K562 (cell line): ENCODE measurements at regions not wholly inside any gene's neighbourhood (a gene's known extent, or its start where the extent isn't known, plus 50 kb on each side); places are given as distances from the start of the nearest gene placed in this dataset.

Experiments
- ATAC-seq: fragments of 200-7000 bp; cut with Tn5 transposase; 3 replicates; pipeline ENCODE4 v1.9.1; 2020; ENCODE audit warnings: moderate library complexity
- BruUV-seq: library from RNA; stranded (reverse); fragments of 400-500 nt; replicated peaks from 2 replicates; lab custom pipeline; 2021; lab: Mats Ljungman, UMichigan
- CTCF ChIA-PET: fragments of 300-600 bp; formaldehyde crosslinking; extraction: SDS; loops from one replicate; lab custom pipeline; 2021; ENCODE audit warnings: low intra/inter-chr PET ratio; lab: Yijun Ruan, JAX
- POLR2A ChIA-PET: fragments of 300-600, 350-650 bp; sonication (Branson Sonifier 250); formaldehyde crosslinking; extraction: SDS; loops from one replicate; lab custom pipeline; 2021; ENCODE audit warnings: antibody characterized with exemption, inconsistent platforms; lab: Yijun Ruan, JAX
- DNase-seq, 4 experiments: peaks; one replicate each; pipeline versions ENCODE4 v3.0.0 to v3.0.0-alpha.2; 2011 to 2018; ENCODE audit warnings: low spot score in 3 of 4, mixed read lengths in 3 of 4; ENCODE audit errors: extremely low read depth in 1 of 4
- FAIRE-seq: peaks from 2 replicates; lab custom pipeline; 2011; peaks lifted over from hg19 to GRCh38; lab: Jason Lieb, UNC
- H2AFZ ChIP-seq: 2 replicates; pipeline ENCODE4 v1.6.0; 2011; ENCODE audit warnings: low read depth, low read length, control low read depth, inconsistent platforms
- H3K27ac ChIP-seq: fragments of 200-600 bp; 3 replicates; pipeline ENCODE4 v1.8.0; 2011; ENCODE audit warnings: low read depth, mild to moderate bottlenecking, control low read depth, inconsistent platforms, low read length, moderate library complexity, mixed read lengths; ENCODE audit errors: extremely low read depth
- H3K27me3 ChIP-seq, 2 experiments: fragments of 300-600 bp in 1 of 2; 2 replicates in 1 of 2; 3 replicates in 1 of 2; pipeline versions ENCODE4 v1.6.0 to v1.8.0; 2011; ENCODE audit warnings: inconsistent platforms in 2 of 2, low read length in 2 of 2, mild to moderate bottlenecking in 1 of 2, mixed read lengths in 1 of 2, moderate library complexity in 1 of 2; ENCODE audit not compliant: control insufficient read depth in 2 of 2, insufficient read depth in 2 of 2
- H3K36me3 ChIP-seq: fragments of 300-600 bp; 3 replicates; pipeline ENCODE4 v1.8.0; 2011; ENCODE audit warnings: mild to moderate bottlenecking, low read length, inconsistent platforms; ENCODE audit not compliant: control insufficient read depth, insufficient read depth
- H3K4me1 ChIP-seq, 2 experiments: fragments of 200-600 bp in 1 of 2; replicated peaks in 1 of 2; 2 replicates in 1 of 2; 3 replicates in 1 of 2; pipeline versions ENCODE4 v1.5.1 to v1.8.0; 2011; ENCODE audit warnings: inconsistent platforms in 2 of 2, low read length in 2 of 2, mild to moderate bottlenecking in 1 of 2, mixed read lengths in 1 of 2, moderate library complexity in 1 of 2; ENCODE audit not compliant: control insufficient read depth in 2 of 2, insufficient read depth in 2 of 2
- H3K4me2 ChIP-seq: 2 replicates; pipeline ENCODE4 v1.6.1; 2011; ENCODE audit warnings: low read length, control low read depth, inconsistent platforms, mixed read lengths; ENCODE audit not compliant: insufficient read depth
- H3K4me3 ChIP-seq: fragments of 200-600 bp; sonication (generic), shearing (Covaris generic); 2 replicates; pipeline ENCODE4 v1.5.1; 2016; ENCODE audit warnings: control low read depth, inconsistent platforms
- H3K79me2 ChIP-seq: fragments of 200-600 bp; 3 replicates; pipeline ENCODE4 v1.8.0; 2011; ENCODE audit warnings: low read length, inconsistent platforms; ENCODE audit not compliant: control insufficient read depth, insufficient read depth
- H3K9ac ChIP-seq, 2 experiments: 2 replicates each; pipeline versions ENCODE4 v1.6.0 to v1.6.1; 2011; ENCODE audit warnings: low read depth in 2 of 2, low read length in 2 of 2, control low read depth in 1 of 2, inconsistent platforms in 1 of 2, mild to moderate bottlenecking in 1 of 2, mixed read lengths in 1 of 2; ENCODE audit not compliant: insufficient read depth in 1 of 2
- H3K9me1 ChIP-seq: one replicate; pipeline ENCODE4 v1.6.0; 2011; ENCODE audit warnings: inconsistent platforms, mild to moderate bottlenecking, low read length, moderate library complexity; ENCODE audit not compliant: control insufficient read depth, insufficient read depth
- H3K9me3 ChIP-seq: replicated peaks from 2 replicates; pipeline ENCODE4 v1.5.1; 2011; ENCODE audit warnings: low read depth, low read length, inconsistent platforms; ENCODE audit not compliant: control insufficient read depth, insufficient read depth
- H4K20me1 ChIP-seq: replicated peaks from 2 replicates; pipeline ENCODE4 v1.6.1; 2011; ENCODE audit warnings: low read length, inconsistent platforms, mixed read lengths; ENCODE audit not compliant: control insufficient read depth, insufficient read depth
- BCOR ChIP-seq: fragments of 450-650 bp; IDR thresholded peaks from 2 replicates; pipeline ENCODE4 v1.6.1; 2016
- CLOCK ChIP-seq: fragments of 250-450 bp; sonication (Bioruptor Pico); IDR thresholded peaks from 2 replicates; pipeline ENCODE4 v1.4.0; 2020; ENCODE audit warnings: mild to moderate bottlenecking, moderate library complexity, borderline replicate concordance
- HDAC2 ChIP-seq: fragments of 450-650 bp; IDR thresholded peaks from 2 replicates; pipeline ENCODE4 v1.6.1; 2016; ENCODE audit warnings: mild to moderate bottlenecking
- NFYB ChIP-seq: IDR thresholded peaks from 2 replicates; pipeline ENCODE4 v1.6.1; 2011; ENCODE audit warnings: mild to moderate bottlenecking, moderate library complexity; ENCODE audit not compliant: insufficient read length; ENCODE audit errors: extremely low read depth
- U2AF1 ChIP-seq: fragments of 200-400 bp; formaldehyde crosslinking; optimal IDR thresholded peaks from 2 replicates; pipeline ENCODE3; 2017; ENCODE audit warnings: mild to moderate bottlenecking, low read depth, low read length, moderate library complexity
- ZNF316 ChIP-seq: fragments of 450-650 bp; IDR thresholded peaks from 2 replicates; pipeline ENCODE4 v1.6.1; 2016
- WGBS: fragments of 100-300 bp; shearing (Covaris generic); methylation state at CpG from one replicate; pipeline ENCODE4 v1.1.6; 2016; ENCODE audit warnings: low coverage, mixed read lengths; ENCODE audit not compliant: insufficient coverage; ENCODE audit errors: missing lambda C conversion rate; 5-methylcytosine and 5-hydroxymethylcytosine counted together
- in situ Hi-C: fragments of 300-500 bp; cut with MboI; formaldehyde crosslinking; loops from 4 replicates; pipeline ENCODE4 v1.15.0; 2018; ENCODE audit warnings: inconsistent platforms, mixed read lengths
- intact Hi-C: fragments of 100-400 bp; cut with micrococcal nuclease; formaldehyde crosslinking; loops from 2 replicates; pipeline ENCODE4 v1.14.2; 2022
- TF ChIP-seq, protein P1 (sequence below): fragments of 250-450 bp; sonication (Bioruptor Pico); IDR thresholded peaks from 2 replicates; pipeline ENCODE4 v1.8.0; 2022; ENCODE audit warnings: moderate library complexity, mild to moderate bottlenecking, inconsistent platforms
- TF ChIP-seq, protein P2 (sequence below): fragments of 450-650 bp; IDR thresholded peaks from one replicate; pipeline ENCODE4 v1.6.1; 2018; ENCODE audit warnings: mild to moderate bottlenecking, moderate library complexity; ENCODE audit not compliant: partially characterized antibody

DNA sequence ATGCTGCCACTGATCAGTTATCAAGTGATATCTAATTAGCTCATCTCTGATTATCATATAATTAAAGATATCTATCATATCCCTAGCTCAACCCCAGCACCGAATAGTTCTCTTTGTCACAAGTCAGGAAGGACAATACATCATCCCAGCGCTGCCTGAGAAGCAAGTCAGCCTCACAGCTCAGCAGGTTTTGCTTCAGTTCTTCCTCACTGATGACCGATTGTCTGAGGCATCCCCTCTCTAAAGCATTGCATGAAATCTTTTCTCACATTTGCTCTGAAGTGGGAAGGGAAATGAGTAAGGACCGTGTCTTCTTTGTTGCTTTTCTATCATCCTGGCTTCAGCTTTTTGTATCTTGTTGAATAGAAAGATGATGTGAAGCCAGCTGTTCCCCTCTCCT is 247.9 kb downstream of the CMPK2 start:
- intact Hi-C loops: no loop called here
- POLR2A ChIA-PET: no interaction called here
- no peaks in the 10 kb centered on the region for H3K27me3 ChIP-seq

DNA sequence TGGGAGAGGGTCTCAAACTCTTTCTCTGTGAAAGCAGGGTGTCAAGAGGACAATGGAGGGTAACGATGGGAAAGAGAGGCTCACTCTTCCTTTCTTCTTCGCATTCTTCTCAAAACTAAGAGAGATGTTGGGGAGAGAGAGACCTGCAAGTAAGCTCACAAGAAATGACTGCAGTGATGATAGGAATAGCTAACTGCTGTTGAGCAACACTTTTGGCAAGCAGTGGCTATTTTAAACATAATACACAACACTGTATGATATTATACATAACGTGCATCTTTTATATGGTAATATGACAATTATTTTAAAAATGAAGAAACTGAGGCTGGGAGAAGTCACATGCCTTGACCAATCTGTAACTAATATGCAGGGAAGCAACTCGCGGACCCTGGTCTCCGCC is 247.5 kb downstream of the CMPK2 start:
- no peaks in the 10 kb centered on the region for H3K36me3 ChIP-seq
- H3K9me3 ChIP-seq: no peaks in the 10 kb centered on the region
- POLR2A ChIA-PET: no interaction called here
- DNase-seq (no peak), ATAC-seq (no peak), FAIRE-seq (no peak)
- no peak overlapping the region for H2AFZ ChIP-seq
- CTCF ChIA-PET: no interaction called here
- H3K9ac ChIP-seq: no peak overlapping the region
- H3K4me3 ChIP-seq: no peak overlapping the region
- no peaks in the 10 kb centered on the region for H3K4me1 ChIP-seq
- BruUV-seq: no TSS peak
- in situ Hi-C loops (no loop called here), intact Hi-C loops (no loop called here)
- H3K9me1 ChIP-seq: no peaks in the 10 kb centered on the region
- H3K4me2 ChIP-seq: no peak overlapping the region
- TF ChIP-seq CLOCK (no peak), HDAC2 (no peak), BCOR (no peak), ZNF316 (no peak)
- TF ChIP-seq, protein P1, sequence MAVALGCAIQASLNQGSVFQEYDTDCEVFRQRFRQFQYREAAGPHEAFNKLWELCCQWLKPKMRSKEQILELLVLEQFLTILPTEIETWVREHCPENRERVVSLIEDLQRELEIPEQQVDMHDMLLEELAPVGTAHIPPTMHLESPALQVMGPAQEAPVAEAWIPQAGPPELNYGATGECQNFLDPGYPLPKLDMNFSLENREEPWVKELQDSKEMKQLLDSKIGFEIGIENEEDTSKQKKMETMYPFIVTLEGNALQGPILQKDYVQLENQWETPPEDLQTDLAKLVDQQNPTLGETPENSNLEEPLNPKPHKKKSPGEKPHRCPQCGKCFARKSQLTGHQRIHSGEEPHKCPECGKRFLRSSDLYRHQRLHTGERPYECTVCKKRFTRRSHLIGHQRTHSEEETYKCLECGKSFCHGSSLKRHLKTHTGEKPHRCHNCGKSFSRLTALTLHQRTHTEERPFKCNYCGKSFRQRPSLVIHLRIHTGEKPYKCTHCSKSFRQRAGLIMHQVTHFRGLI (CRISPR knock-in tag): no peak
- H3K27me3 ChIP-seq: no peaks in the 10 kb centered on the region
- H3K79me2 ChIP-seq: no peaks in the 10 kb centered on the region
- WGBS: 2% methylated on average over 6 of the region's 6 CpGs
- no peak overlapping the region for H3K27ac ChIP-seq
- no peaks in the 10 kb centered on the region for H4K20me1 ChIP-seq

More for the DNA sequence above, 247.9 kb downstream of the CMPK2 start:
- no peaks in the 10 kb centered on the region for H4K20me1 ChIP-seq
- H3K79me2 ChIP-seq: no peaks in the 10 kb centered on the region
- H3K9ac ChIP-seq: no peak overlapping the region
- H3K9me1 ChIP-seq: no peaks in the 10 kb centered on the region
- no peaks in the 10 kb centered on the region for H3K9me3 ChIP-seq
- CTCF ChIA-PET: no interaction called here
- in situ Hi-C loops: no loop called here
- no peak overlapping the region for H3K4me2 ChIP-seq
- ATAC-seq (no peak), DNase-seq (no peak), FAIRE-seq (no peak)
- 0% methylated on average over 4 of the region's 4 CpGs for WGBS
- H3K27ac ChIP-seq: no peak overlapping the region
- BruUV-seq: no TSS peak
- H3K4me3 ChIP-seq: no peak overlapping the region
- no peaks in the 10 kb centered on the region for H3K36me3 ChIP-seq
- H2AFZ ChIP-seq: no peak overlapping the region
- TF ChIP-seq U2AF1 (no peak), NFYB (no peak)
- TF ChIP-seq, protein P2, sequence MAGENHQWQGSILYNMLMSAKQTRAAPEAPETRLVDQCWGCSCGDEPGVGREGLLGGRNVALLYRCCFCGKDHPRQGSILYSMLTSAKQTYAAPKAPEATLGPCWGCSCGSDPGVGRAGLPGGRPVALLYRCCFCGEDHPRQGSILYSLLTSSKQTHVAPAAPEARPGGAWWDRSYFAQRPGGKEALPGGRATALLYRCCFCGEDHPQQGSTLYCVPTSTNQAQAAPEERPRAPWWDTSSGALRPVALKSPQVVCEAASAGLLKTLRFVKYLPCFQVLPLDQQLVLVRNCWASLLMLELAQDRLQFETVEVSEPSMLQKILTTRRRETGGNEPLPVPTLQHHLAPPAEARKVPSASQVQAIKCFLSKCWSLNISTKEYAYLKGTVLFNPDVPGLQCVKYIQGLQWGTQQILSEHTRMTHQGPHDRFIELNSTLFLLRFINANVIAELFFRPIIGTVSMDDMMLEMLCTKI: no peak
- no peaks in the 10 kb centered on the region for H3K4me1 ChIP-seq
